ENCODE measurements at regions not wholly inside any gene's neighbourhood (a gene's known extent, or its start where the extent isn't known, plus 50 kb on each side); places are given as distances from the start of the nearest gene placed in this dataset.

GRCh38 chr11:133732109-133732674 lies 113.1 kb downstream of the SPATA19 start:
- H4K20me1 ChIP-seq (ENCODE audit: low read depth): no peaks in the 10 kb centered on the region
- no peak overlapping the region for H3K4me2 ChIP-seq
- H3K4me3 Mint-ChIP-seq: no peak overlapping the region
- no peak for DNase-seq (ENCODE audit: low spot score)
- no peak overlapping the region for H2AFZ ChIP-seq (replicated peaks)
- H3K4me3 ChIP-seq: no peak overlapping the region
- H3K79me2 ChIP-seq (ENCODE audit: low read depth): no peaks in the 10 kb centered on the region
- H3F3A ChIP-seq (ENCODE audit: low read depth): no peaks in the 10 kb centered on the region
- no peaks in the 10 kb centered on the region for H3K36me3 ChIP-seq
- no peaks in the 10 kb centered on the region for H3K9me3 Mint-ChIP-seq
- TF ChIP-seq CTCF (IDR thresholded peaks at IDR 0.05) (no peak), EZH2 (IDR thresholded peaks at IDR 0.05) (no peak), EZH2phosphoT487 (IDR thresholded peaks at IDR 0.05) (no peak)
- peaks cover 3% of the 10 kb centered on the region for H3K27me3 Mint-ChIP-seq (ENCODE audit: insufficient read depth, low read depth)
- H3K36me3 Mint-ChIP-seq: no peaks in the 10 kb centered on the region
- H3K27ac ChIP-seq: no peak overlapping the region
- no peaks in the 10 kb centered on the region for H3K27me3 ChIP-seq
- H3K4me1 Mint-ChIP-seq: peaks cover 8% of the 10 kb centered on the region
- H3K27ac Mint-ChIP-seq: no peak overlapping the region
- no peaks in the 10 kb centered on the region for H3K9me3 ChIP-seq (ENCODE audit: low read depth)
- H3K4me1 ChIP-seq: no peaks in the 10 kb centered on the region
- H3K9ac ChIP-seq: no peak overlapping the region

- no peak for DNase-seq (ENCODE audit: low spot score)
Measured at GRCh38 chr11:133727774-133728173, 117.5 kb downstream of the SPATA19 start.

GRCh38 chr11:133726542-133726941 lies 118.8 kb downstream of the SPATA19 start:
- H4K20me1 ChIP-seq (ENCODE audit: low read depth): no peaks in the 10 kb centered on the region
- H3K4me3 Mint-ChIP-seq: no peak overlapping the region
- H3K36me3 Mint-ChIP-seq: no peaks in the 10 kb centered on the region

More at GRCh38 chr11:133727774-133728173, 117.5 kb downstream of the SPATA19 start:
- Histone ChIP-seq H3K4me1 (no peaks in the 10 kb centered on the region), H3K4me3 (no peak overlapping the region), H3K79me2 (ENCODE audit: low read depth) (no peaks in the 10 kb centered on the region), H2AFZ (replicated peaks) (no peak overlapping the region), H3K4me2 (no peak overlapping the region), H3K9me3 (ENCODE audit: low read depth) (no peaks in the 10 kb centered on the region), H3K27ac (no peak overlapping the region), H3K36me3 (no peaks in the 10 kb centered on the region), H4K20me1 (ENCODE audit: low read depth) (no peaks in the 10 kb centered on the region), H3K27me3 (no peaks in the 10 kb centered on the region), H3F3A (ENCODE audit: low read depth) (no peaks in the 10 kb centered on the region), H3K9ac (no peak overlapping the region)
- H3K4me3 Mint-ChIP-seq: no peak overlapping the region
- no peak overlapping the region for H3K27ac Mint-ChIP-seq
- H3K27me3 Mint-ChIP-seq (ENCODE audit: insufficient read depth, low read depth): peaks cover 13% of the 10 kb centered on the region
- H3K36me3 Mint-ChIP-seq: no peaks in the 10 kb centered on the region
- H3K9me3 Mint-ChIP-seq: no peaks in the 10 kb centered on the region
- peaks cover 8% of the 10 kb centered on the region for H3K4me1 Mint-ChIP-seq
- no peak for TF ChIP-seq EZH2phosphoT487 (IDR thresholded peaks at IDR 0.05)
- no peak for TF ChIP-seq EZH2 (IDR thresholded peaks at IDR 0.05)
- TF ChIP-seq CTCF (IDR thresholded peaks at IDR 0.05): no peak

More at GRCh38 chr11:133726542-133726941, 118.8 kb downstream of the SPATA19 start:
- TF ChIP-seq EZH2 (IDR thresholded peaks at IDR 0.05): no peak
- TF ChIP-seq CTCF (IDR thresholded peaks at IDR 0.05): no peak
- TF ChIP-seq EZH2phosphoT487 (IDR thresholded peaks at IDR 0.05): no peak
- Mint-ChIP-seq H3K27me3 (ENCODE audit: insufficient read depth, low read depth) (peaks cover 13% of the 10 kb centered on the region), H3K9me3 (no peaks in the 10 kb centered on the region), H3K4me1 (no peaks in the 10 kb centered on the region), H3K27ac (no peak overlapping the region)
- no peaks in the 10 kb centered on the region for H3K79me2 ChIP-seq (ENCODE audit: low read depth)
- H3K4me2 ChIP-seq: no peak overlapping the region
- H3F3A ChIP-seq (ENCODE audit: low read depth): no peaks in the 10 kb centered on the region
- H3K36me3 ChIP-seq: no peaks in the 10 kb centered on the region
- no peak overlapping the region for H3K27ac ChIP-seq
- no peak overlapping the region for H3K9ac ChIP-seq
- H3K9me3 ChIP-seq (ENCODE audit: low read depth): no peaks in the 10 kb centered on the region
- DNase-seq (ENCODE audit: low spot score): no peak
- no peak overlapping the region for H3K4me3 ChIP-seq
- H2AFZ ChIP-seq (replicated peaks): no peak overlapping the region
- H3K4me1 ChIP-seq: no peaks in the 10 kb centered on the region
- no peaks in the 10 kb centered on the region for H3K27me3 ChIP-seq

All from neural progenitor cell (in vitro differentiated cells).